HG02870 (cell line): ENCODE measurements at regions not wholly inside any gene's neighbourhood (a gene's known extent, or its start where the extent isn't known, plus 50 kb on each side); places are given as distances from the start of the nearest gene placed in this dataset.

Source experiments
- ATAC-seq: cut with Tn5 transposase; IDR thresholded peaks from one replicate; pipeline ENCODE4 v1.9.1; 2021; ENCODE audit warnings: mild to moderate bottlenecking, moderate library complexity; ENCODE audit not compliant: unreplicated experiment

DNA sequence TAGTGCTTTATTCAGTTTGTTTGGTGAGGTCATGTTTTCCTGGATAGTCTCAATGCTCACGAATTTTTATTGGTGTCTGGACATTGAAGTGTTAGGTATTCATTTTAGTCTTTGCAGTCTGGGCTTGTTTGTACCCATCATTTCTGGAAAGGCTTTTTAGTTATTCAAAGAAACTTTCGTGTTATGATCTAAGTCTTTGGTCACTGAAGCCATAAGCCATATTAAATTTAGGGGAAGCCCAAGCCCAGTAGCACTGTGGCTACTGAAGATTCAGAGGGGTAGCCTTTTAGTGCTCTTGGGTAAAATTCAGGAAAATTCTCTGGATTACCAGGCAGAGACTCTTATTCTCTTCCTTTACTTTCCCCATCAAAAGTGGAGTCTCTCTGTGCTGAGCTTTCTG is 56.2 kb upstream of the PEX5L start:
- no peak for ATAC-seq

DNA sequence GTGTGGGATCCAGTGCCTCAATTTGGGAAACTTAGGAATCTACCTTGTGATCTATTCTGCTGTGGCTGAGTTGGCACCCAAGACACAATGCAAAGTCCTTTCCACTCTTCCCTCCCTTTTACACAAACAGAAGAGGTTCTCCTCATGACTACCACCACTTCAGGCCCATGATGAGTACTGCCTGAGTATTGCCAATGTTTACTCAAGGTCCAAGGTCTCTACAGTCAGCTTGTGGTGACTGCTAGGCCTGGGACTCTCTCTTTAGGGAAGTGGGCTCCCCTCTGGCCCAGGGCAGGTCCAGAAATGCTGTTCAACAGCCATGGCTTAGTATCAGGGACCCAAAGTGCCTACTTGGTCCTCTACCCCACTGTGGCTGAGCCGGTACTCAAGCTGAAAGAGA is 56.8 kb upstream of the PEX5L start:
- no peak for ATAC-seq

DNA sequence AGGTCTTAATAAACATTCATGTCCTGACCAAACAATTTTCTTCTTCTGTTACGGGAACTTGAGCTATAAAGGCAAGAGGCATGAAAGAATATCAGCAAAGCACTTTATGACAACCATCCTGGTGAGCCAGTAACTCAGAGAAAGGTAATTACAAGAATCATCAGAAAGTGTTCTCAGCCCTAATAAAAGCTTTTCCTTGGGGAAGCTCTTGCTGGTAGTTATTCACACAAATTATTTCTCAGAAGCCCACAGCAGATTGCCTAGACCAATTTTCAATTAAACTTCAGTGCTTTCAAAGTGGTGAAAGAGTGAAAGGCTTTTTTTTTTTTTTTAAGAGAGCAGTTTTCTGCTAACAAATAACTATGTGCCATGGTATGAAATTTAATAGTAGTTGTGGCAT is 60.9 kb upstream of the PEX5L start:
- no peak for ATAC-seq

DNA sequence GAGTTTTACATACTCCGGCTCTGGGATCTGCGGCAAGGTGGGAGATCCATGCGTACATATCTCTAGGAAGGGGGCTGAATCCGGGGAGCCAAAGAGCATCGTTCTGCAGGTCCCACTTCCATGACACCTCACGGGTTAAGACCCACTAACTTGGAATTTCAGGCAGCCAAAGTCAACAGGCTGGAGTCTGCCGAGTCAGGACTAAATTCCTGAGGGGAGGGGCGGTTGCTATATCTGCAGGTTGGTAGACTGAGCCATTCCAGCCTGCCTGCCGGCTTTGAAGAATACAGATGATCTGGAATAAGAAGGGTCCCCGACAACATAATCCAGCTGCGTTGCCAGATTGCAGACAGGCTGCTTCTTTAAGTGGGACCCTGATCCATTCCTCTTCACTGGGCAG is 65.4 kb upstream of the PEX5L start:
- ATAC-seq, result no peak

DNA sequence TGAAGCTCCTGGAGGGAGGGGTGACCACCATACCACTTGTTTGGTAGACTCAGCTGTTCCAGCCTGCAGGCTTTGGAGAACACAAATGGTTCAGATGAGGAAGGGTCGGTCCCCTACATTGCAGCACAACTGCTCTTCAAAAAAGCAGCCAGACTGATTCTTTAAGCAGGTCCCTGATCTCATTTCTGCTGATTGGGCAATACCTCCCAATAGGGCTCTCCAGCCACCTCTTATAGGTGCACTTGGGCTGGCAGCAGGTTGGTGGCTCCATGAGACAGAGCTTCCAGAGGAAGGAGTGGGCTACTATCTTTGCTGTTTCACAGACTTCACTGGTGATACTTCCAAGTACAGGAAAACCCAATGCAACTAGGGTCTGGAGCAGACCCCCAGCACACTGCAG is 65.9 kb upstream of the PEX5L start:
- no peak for ATAC-seq

DNA sequence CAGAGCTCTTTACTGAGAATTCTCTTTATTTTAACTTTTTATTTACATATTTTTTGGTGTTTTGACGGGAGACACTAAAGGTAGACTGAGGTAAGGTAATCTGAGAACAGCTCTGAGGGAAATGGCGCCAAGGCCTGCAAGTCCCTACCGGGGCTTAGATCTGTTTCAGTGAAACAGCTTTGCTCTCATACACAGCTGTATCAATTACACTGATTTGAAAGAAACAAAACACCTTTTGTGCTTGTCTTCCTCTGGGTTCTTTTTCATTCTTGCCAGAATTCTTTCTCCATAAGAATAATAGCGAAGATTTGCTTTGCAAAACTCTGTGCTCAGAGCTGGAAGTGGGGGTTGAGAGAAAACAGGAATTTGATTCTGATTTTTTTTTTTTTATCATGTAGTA is 79.5 kb upstream of the PEX5L start:
- no peak for ATAC-seq

DNA sequence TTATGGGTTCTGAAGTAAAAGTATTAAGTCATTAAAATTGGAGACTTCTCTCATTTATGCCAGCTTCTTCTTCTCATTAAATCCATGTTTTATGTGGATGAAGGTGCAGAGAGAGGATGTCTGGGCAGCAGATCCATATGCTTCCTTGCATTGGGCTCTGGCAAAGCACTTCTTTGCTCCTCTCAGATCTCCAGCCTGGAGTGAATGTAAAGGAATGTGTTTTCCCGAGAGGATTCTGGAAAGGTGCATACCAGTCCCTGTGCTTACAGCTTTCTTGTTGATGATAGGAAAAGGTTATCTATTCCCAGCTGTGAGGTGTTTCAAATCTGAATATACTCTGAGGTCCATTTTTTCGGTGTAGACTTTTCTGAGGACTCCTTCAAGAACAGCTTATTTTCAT is 79.9 kb upstream of the PEX5L start:
- no peak for ATAC-seq

DNA sequence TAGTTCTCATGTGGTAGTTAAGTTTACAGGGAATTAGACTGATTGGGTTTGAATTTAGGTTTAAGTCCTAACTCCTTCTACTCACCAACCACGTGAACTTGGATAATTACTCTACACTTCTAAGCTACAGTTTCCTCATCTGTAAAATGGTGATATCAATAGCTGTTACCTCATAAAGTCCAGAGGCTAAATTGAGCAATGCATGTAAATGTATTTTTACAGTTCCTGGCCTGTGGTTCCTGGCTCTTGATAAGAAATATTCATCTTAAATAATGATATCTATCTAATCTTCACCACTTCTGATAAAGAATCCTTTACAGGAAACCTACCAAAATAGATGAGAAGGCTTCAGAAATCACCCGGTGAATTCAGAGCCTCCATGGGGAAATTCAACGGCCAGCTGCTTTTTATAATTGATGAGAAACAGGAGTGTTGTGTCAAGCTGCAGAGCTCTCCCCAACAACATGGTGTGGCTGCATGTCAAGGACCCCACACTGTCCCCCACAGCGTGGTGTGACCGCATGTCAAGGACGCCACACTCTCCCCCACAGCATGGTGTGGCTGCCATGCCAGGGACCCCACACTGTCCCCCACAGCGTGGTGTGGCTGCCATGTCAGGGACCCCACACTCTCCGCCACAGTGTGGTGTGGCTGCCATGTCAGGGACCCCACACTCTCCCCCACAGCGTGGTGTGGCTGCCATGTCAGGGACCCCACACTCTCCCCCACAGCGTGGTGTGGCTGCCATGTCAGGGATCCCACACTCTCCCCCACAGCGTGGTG is 80.8 kb upstream of the PEX5L start:
- no peak for ATAC-seq

DNA sequence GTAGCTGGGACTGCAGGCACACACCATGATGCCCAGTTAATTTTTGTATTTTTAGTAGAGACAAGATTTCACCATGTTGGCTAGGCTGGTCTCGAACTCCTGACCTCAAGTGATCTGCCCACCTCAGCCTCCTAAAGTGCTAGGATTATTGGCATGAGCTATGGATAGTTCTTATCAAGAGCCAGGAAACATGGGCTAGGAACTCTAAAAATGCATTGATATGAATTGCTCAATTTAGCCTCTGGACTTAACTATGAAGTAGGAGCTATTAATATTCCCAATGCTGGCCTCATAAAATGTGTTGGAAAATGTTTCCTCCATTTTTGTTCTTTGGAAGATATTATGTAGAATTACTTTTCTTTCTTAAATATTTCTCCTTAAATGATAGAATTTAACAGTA is 82.8 kb upstream of the PEX5L start:
- ATAC-seq, result no peak

DNA sequence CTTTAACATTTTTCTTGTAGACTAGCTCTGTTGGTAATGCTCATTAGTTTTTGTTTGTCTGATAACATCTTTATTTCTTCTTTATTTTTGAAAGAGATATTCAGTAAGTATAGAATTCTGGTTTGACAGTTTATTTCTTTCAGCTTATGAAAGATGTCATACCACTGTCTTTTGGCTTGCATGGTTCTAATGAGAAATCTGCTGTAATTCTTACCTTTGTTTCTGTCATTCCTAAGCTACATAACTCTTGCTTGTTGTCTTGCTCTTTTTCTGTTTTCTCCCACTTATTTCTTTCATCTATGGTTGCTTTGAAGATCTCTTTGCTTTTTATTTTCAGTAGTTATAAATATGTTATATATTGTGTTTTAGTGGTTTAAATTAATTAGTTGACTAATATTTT is 87.2 kb upstream of the PEX5L start:
- ATAC-seq, result no peak

DNA sequence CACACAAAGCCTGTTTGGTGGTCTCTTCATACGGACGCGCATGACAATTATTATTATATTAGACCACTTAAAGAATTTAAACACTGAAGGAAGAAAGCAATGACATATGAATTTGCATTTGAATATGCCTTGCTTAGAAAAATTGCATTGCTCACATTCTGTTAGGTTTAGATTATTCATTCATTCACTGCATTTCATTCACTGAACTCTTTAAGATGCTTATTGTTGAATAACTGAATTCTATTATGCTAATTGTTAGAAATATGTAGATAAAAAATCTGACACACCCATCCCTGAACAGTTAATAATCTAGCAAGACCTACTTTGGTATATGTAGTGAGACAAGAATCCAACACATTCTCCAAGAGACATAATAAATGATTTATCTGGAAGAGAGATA is 94.4 kb upstream of the PEX5L start:
- ATAC-seq, result no peak

DNA sequence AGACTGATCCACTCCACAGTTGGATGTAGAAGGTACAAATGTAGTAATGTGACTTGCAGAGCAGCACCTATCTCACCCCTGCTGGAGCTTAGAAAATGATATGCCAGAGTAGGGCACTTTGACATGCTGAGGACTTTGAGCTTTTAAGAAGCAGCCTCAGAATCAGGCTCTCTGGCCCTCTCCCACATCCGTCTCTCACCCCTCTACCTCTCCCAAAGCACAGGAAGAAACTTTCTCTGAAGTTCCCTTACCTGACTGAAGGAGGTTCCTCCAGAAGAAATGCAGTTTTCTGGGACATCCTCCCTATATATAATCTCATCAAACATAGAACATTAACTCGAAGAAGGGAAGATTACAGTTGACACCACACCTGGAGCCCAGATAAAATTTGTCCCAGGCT is 98.4 kb upstream of the PEX5L start:
- no peak for ATAC-seq

DNA sequence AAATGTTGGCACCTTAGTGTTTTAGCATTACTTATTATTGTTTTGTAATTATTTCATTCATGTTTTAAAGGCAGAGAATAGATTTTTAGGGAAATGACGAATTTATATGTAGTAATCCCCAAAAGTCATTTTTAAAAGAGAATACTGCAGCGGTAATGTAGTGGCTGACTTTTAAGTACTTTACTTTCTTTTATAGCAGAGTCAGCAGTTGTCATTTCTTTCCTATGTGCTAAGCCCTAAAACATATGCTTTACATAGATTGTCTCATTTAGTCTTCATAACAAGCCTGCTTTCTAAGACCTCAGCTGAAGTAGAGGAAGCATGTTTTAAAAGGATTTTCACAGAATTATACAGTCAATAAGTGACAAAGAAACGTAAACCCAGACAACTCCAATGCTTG is 102.1 kb upstream of the PEX5L start:
- no peak for ATAC-seq

DNA sequence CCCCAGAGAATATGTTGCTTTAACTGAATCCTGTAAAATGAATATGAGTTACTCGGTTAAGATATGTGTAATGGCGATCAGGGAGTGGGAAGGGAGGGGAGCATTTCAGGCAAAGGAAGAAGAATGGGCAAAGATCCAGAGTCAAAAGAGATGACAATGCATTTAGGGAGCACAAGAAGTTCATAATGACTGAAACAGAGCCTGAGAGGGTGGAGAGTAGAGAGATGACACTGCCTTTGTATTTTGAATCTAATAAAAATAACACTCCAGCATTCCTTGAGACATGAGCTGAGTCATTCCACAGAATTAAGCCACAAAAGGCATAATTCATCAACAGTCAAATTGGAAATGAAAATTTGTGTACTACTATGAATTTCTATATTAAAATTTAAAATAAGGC is 105.3 kb upstream of the PEX5L start:
- no peak for ATAC-seq

DNA sequence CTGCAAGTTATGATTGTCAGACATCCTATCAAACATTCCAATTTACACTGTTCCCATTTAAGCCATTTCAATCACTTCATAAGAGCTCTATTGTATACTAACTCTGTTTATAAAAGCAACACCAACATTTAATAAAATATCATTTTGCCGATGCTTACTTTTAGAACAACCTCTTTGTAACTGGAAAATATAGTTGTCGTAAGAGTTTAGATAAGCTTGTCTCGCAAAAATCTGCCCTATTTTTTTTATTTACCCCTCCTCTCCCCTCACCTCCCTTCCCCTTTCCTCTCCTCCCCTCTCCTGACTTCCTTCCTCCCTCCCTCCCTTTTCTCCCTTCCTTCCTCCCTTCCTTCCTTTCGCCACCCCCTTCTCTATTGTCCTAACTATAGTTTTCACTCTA is 105.7 kb upstream of the PEX5L start:
- no peak for ATAC-seq

DNA sequence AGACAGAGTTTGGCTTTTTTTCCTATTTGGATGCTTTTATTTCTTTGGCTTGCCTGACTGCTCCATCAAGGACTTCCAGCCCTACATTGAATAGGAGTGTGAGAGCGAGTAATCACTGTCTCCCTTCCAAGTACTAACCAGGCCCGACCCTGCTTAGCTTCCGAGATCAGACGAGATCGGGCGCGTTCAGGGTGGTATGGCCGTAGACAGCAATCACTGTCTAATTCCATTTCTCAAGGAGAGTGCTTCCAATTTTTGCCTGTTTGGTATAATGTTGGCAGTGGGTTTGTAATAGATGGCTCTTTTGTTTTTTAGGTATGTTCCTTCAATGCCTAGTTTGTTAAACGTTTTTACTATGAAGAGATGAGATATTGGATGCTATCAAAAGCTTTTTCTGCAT is 125.0 kb upstream of the PEX5L start:
- ATAC-seq, result no peak

DNA sequence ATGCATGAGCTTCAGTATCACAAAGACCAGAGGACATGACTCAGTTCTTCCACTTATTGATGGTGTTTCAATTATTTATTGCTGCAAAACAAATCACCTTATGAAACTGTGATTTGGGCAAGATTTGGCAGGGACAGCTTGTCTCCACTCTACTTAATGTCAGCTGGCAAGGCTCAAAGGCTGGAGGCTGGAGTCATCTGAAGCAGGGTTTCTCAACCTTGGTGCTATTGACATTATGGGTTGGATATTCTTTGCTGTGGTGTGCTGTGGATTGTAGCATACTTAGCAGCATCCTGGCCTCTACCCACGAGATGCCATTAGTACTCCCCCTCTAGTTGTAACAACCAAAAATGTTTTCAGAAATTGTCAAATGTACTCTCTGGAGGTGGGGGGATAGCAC is 138.8 kb upstream of the PEX5L start:
- ATAC-seq, result no peak

DNA sequence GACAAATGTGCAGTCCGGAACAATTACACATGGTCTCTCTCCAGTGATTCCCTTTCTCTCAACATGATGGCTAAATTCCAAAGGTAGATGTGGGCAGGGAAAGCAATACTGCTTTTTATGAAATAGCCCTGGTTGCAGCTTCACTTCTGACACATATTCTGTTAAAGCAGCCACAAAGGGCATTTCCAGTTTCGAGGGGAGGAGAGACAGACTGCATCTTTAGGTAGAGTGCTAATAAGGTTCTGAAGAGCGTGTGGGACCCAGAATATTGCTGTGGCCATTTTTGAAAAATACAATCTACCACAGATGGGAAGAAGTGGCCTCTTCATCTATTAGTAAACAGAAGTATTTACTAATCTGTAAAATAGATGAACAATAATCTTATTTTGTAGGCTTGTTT is 139.3 kb upstream of the PEX5L start:
- ATAC-seq, result no peak

DNA sequence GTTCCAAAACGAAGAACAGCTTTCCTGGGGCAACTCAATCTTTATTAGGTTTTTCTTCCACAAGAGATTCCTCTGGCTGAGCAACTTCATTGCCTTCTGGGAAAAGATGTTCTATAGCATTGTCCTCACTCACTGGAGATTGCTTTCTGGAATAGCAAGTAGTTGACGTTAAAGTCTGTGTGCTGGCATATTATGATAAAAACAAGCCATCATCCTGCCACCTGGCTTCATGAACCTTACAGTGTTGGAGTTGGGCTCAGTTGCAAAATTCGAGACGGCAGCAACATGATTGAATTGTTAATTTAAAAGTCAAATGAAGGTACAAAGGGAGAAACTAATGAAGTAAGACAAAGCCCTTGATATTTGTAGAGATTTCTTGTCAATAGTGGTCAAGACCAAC is 140.5 kb upstream of the PEX5L start:
- ATAC-seq, result no peak

DNA sequence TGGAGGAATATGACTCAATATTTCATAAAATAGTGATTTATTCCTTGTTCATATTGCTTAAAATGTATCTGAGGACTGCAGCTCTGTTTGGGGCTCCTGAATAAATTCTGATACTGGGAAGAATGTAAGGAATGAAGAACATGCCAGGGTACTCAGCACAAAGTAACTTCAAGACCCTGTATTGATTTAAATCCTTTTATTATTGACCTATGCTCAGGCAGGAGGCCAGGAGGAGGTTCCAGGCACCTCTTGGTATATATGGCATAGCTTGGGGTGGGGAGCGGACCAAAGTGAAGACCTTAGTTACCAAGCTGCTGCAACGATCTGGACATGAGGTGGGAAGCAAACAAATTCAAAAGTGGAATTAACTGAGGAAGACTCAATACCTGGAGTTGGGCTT is 142.8 kb upstream of the PEX5L start:
- ATAC-seq, result no peak

DNA sequence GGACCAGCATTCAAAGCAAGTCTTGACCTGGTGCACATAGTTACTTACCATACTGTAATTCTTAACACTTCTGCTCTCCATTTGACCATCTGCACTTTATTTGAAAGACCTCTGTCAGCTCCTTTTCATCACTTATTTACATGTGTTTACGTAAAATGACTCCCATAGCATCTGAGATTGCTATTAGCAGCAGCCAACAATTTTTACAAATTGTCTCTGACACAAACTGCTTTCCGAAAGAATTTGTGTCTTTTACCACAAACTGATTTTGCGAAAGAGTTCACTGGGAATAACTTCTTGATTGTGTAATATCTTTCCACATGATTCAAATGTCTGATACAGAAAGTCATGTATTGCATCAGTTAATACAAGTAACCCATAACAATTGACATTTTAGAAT is 144.1 kb upstream of the PEX5L start:
- no peak for ATAC-seq

DNA sequence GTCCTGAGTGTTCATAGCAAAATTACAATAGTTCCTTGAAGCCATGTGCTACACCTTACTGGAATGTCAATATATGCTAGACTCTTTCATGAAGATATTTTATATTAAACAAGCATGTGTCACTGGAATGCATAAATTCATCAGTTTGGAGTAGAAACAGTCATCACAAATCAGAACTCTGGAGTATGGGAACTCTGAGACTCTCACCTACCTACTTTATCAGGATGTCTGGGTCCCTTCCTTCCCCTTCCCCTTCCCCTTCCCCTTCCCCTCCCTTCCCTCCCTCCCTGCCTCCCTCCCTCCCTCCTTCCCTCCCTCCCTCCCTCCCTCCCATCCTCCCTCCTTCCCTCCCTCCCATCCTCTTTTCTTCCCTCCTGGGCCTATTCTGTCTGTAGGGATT is 144.7 kb upstream of the PEX5L start:
- ATAC-seq, result no peak

DNA sequence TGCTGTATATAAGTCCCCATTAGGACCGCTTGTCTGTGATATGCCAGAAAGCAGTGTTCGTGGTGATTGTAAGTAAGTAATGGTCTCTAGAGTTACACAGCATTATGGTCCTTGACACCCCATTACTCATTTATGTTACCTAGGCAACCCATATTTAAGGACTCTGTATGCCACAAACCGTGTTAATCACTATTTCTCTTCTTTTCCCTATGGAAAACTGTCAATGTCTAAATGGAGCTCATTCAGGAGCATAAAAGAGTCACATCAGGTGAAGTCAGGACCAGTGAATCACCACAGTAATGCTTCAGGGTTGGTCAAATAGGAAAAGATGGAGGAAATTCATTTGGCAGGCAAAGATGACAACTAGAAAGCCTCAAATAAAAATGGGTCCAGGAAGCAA is 146.6 kb upstream of the PEX5L start:
- ATAC-seq, result no peak
